22Rv1 (cell line): ENCODE measurements at regions not wholly inside any gene's neighbourhood (a gene's known extent, or its start where the extent isn't known, plus 50 kb on each side); places are given as distances from the start of the nearest gene placed in this dataset.

Source experiments
- CTCF ChIP-seq: fragments of 450-650 bp; IDR thresholded peaks from 2 replicates; pipeline ENCODE4 v1.5.1; 2017; ENCODE audit warnings: mild to moderate bottlenecking
- ZFX ChIP-seq: fragments of 450-650 bp; IDR thresholded peaks from 2 replicates; pipeline ENCODE4 v1.6.1; 2017; ENCODE audit warnings: antibody characterized with exemption, borderline replicate concordance

GRCh38 chr5:135115591-135115990 is 81.6 kb upstream of the PITX1 start:
- TF ChIP-seq CTCF, result no peak
- TF ChIP-seq ZFX, result no peak
